T-helper 9 cell (primary cell): ENCODE measurements at regions not wholly inside any gene's neighbourhood (a gene's known extent, or its start where the extent isn't known, plus 50 kb on each side); places are given as distances from the start of the nearest gene placed in this dataset.
"Not testable (repeated sequence)": the region's sequence is repeated elsewhere in the genome, so short reads cannot be mapped to it uniquely, and the experiment has no call there.

Source experiments
- DNase-seq: peaks from one replicate; pipeline ENCODE4 v3.0.0-alpha.2; 2020

- DNase-seq: not testable (repeated sequence)
These were observed 49.9 kb upstream of the MSMB start for GRCh38 chr10:46095943-46096342.

- no peak for DNase-seq
These were observed 50.4 kb upstream of the MSMB start for GRCh38 chr10:46096446-46096845.

- DNase-seq: no peak
These were observed 51.0 kb upstream of the MSMB start for GRCh38 chr10:46096909-46097575.

GRCh38 chr10:46097576-46098317 is 51.7 kb upstream of the MSMB start:
- DNase-seq: no peak

GRCh38 chr10:46098386-46098785 is 52.3 kb upstream of the MSMB start:
- no peak for DNase-seq

- DNase-seq: not testable (repeated sequence)
These were observed 52.9 kb upstream of the MSMB start for GRCh38 chr10:46098925-46099324.

GRCh38 chr10:46104071-46104585 is 58.1 kb upstream of the MSMB start:
- DNase-seq: no peak

- not testable (repeated sequence) for DNase-seq
These were observed 59.3 kb upstream of the MSMB start for GRCh38 chr10:46105416-46105815.

GRCh38 chr10:46105856-46106409 is 59.9 kb upstream of the MSMB start:
- not testable (repeated sequence) for DNase-seq

- DNase-seq: peak; percentile 31
These were observed 60.6 kb upstream of the MSMB start for GRCh38 chr10:46106410-46107255.

- not testable (repeated sequence) for DNase-seq
These were observed 62.1 kb upstream of the MSMB start for GRCh38 chr10:46108158-46108499.

GRCh38 chr10:46154271-46154670 is 108.2 kb upstream of the MSMB start:
- not testable (repeated sequence) for DNase-seq

GRCh38 chr10:46154683-46155082 is 108.6 kb upstream of the MSMB start:
- not testable (repeated sequence) for DNase-seq

- DNase-seq: not testable (repeated sequence)
These were observed 110.8 kb upstream of the MSMB start for GRCh38 chr10:46156866-46157265.

- DNase-seq: no peak
These were observed 117.1 kb upstream of the ANTXRL start for GRCh38 chr10:46169736-46170135.

- no peak for DNase-seq
These were observed 116.0 kb upstream of the ANTXRL start for GRCh38 chr10:46170789-46171188.

- DNase-seq: no peak
These were observed 115.1 kb upstream of the ANTXRL start for GRCh38 chr10:46171661-46172060.

GRCh38 chr10:46175296-46175695 is 111.5 kb upstream of the ANTXRL start:
- no peak for DNase-seq

GRCh38 chr10:46175831-46176230 is 111.0 kb upstream of the ANTXRL start:
- DNase-seq: no peak

- not testable (repeated sequence) for DNase-seq
These were observed 99.4 kb upstream of the ANTXRL start for GRCh38 chr10:46187431-46187830.

GRCh38 chr10:46197050-46197449 is 89.7 kb upstream of the ANTXRL start:
- no peak for DNase-seq

- no peak for DNase-seq
These were observed 88.3 kb upstream of the ANTXRL start for GRCh38 chr10:46198516-46198915.

GRCh38 chr10:46202405-46202804 is 84.4 kb upstream of the ANTXRL start:
- DNase-seq: not testable (repeated sequence)
